Karpas-422 (cell line): ENCODE measurements at regions not wholly inside any gene's neighbourhood (a gene's known extent, or its start where the extent isn't known, plus 50 kb on each side); places are given as distances from the start of the nearest gene placed in this dataset.

Experiments
- DNase-seq: peaks from one replicate; pipeline ENCODE4 v3.0.0-alpha.2; 2015
- H2AFZ ChIP-seq: fragments of 200-600 bp; sonication (generic); 2 replicates; pipeline ENCODE4 v1.6.1; 2014; ENCODE audit warnings: antibody characterized with exemption, low read length, mixed read lengths
- H3K27ac ChIP-seq: fragments of 200-600 bp; sonication (generic); 2 replicates; pipeline ENCODE4 v1.5.1; 2014; ENCODE audit warnings: mild to moderate bottlenecking, low read length, moderate library complexity
- H3K27me3 ChIP-seq: fragments of 200-600 bp; sonication (generic); 2 replicates; pipeline ENCODE4 v1.6.1; 2014; ENCODE audit warnings: low read length, mixed read lengths
- H3K36me3 ChIP-seq: fragments of 200-600 bp; sonication (generic); 2 replicates; pipeline ENCODE4 v1.6.1; 2014; ENCODE audit warnings: low read length, mixed read lengths; ENCODE audit not compliant: insufficient read depth
- H3K4me1 ChIP-seq: fragments of 200-600 bp; sonication (generic); 2 replicates; pipeline ENCODE4 v1.6.1; 2014; ENCODE audit warnings: mild to moderate bottlenecking, low read length, mixed read lengths
- H3K4me2 ChIP-seq: fragments of 200-600 bp; sonication (generic); 2 replicates; pipeline ENCODE4 v1.6.1; 2014; ENCODE audit warnings: low read length, low read depth, mild to moderate bottlenecking; ENCODE audit not compliant: poor library complexity, severe bottlenecking
- H3K4me3 ChIP-seq: fragments of 200-600 bp; sonication (generic); 2 replicates; pipeline ENCODE4 v1.5.1; 2014; ENCODE audit warnings: mild to moderate bottlenecking, antibody characterized with exemption, low read length, mixed read lengths
- H3K79me2 ChIP-seq: fragments of 200-600 bp; sonication (generic); 2 replicates; pipeline ENCODE4 v1.6.1; 2014; ENCODE audit warnings: mild to moderate bottlenecking, low read length, mixed read lengths
- H3K9ac ChIP-seq: fragments of 200-600 bp; sonication (generic); 2 replicates; pipeline ENCODE4 v1.6.0; 2014; ENCODE audit warnings: low read length
- H3K9me2 ChIP-seq: fragments of 200-600 bp; sonication (generic), shearing (Covaris generic); replicated peaks from 2 replicates; pipeline ENCODE4 v1.6.0; 2014; ENCODE audit warnings: mild to moderate bottlenecking, low read length, moderate library complexity; ENCODE audit not compliant: insufficient read depth
- H3K9me3 ChIP-seq: fragments of 300-700, 200-600 bp; sonication (generic); 2 replicates; pipeline ENCODE4 v1.6.1; 2014; ENCODE audit warnings: low read length, mixed read lengths
- H4K20me1 ChIP-seq: fragments of 200-600 bp; sonication (generic); 2 replicates; pipeline ENCODE4 v1.6.1; 2014; ENCODE audit warnings: mild to moderate bottlenecking, antibody characterized with exemption, low read length, low read depth; ENCODE audit not compliant: insufficient read depth

DNA sequence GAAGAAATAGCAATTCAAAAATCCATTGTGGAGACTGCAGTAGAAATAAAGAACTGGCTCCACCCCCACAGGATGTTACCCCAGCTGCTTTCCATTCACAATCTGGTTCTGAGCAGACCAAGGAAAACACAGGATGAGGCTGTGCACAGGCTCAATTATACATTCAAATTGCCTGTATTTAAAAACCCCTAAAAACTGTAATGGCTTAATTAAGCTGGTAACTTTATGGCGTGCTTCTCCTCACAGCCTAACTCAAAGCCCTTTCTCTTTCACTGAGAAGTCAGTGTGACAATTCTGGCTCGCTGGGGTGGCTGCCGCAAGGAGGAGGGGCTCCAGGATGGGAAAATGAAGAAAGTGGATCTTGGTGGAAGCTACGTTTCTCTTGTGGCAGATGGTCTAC is 1191.1 kb downstream of the SORCS1 start:
- Histone ChIP-seq H3K4me1 (no peaks in the 10 kb centered on the region), H3K4me2 (no peak overlapping the region), H3K9ac (no peak overlapping the region), H3K36me3 (no peaks in the 10 kb centered on the region), H3K27me3 (no peaks in the 10 kb centered on the region), H3K9me2 (no peaks in the 10 kb centered on the region), H3K79me2 (no peaks in the 10 kb centered on the region), H3K27ac (no peak overlapping the region), H4K20me1 (no peaks in the 10 kb centered on the region), H3K4me3 (no peak overlapping the region), H3K9me3 (0 out of 2 replicates have a peak, but pooled peaks cover 9% of the 10 kb centered on the region), H2AFZ (no peak overlapping the region)
- DNase-seq, result no peak

GRCh38 chr10:105971460-105971859 is 1193.0 kb downstream of the SORCS1 start:
- no peaks in the 10 kb centered on the region for H3K79me2 ChIP-seq
- H3K36me3 ChIP-seq, result no peaks in the 10 kb centered on the region
- H3K9me2 ChIP-seq, result no peaks in the 10 kb centered on the region
- DNase-seq, result no peak
- H3K4me1 ChIP-seq, result no peaks in the 10 kb centered on the region
- H3K9me3 ChIP-seq, result peaks cover 8% of the 10 kb centered on the region; the same call in 1 of the 2 replicates
- no peak overlapping the region for H3K4me2 ChIP-seq
- H4K20me1 ChIP-seq, result no peaks in the 10 kb centered on the region
- no peak overlapping the region for H3K9ac ChIP-seq
- H3K27ac ChIP-seq, result no peak overlapping the region
- no peak overlapping the region for H3K4me3 ChIP-seq
- no peak overlapping the region for H2AFZ ChIP-seq
- no peaks in the 10 kb centered on the region for H3K27me3 ChIP-seq

GRCh38 chr10:105969884-105970377 is 1194.6 kb downstream of the SORCS1 start:
- Histone ChIP-seq H4K20me1 (no peaks in the 10 kb centered on the region), H3K27me3 (no peaks in the 10 kb centered on the region), H3K4me2 (no peak overlapping the region), H3K4me3 (no peak overlapping the region), H3K9me3 (peaks cover 8% of the 10 kb centered on the region; the same call in 1 of the 2 replicates), H3K9ac (no peak overlapping the region), H3K4me1 (no peaks in the 10 kb centered on the region), H3K9me2 (no peaks in the 10 kb centered on the region), H3K79me2 (no peaks in the 10 kb centered on the region), H3K27ac (no peak overlapping the region), H3K36me3 (no peaks in the 10 kb centered on the region), H2AFZ (no peak overlapping the region)
- no peak for DNase-seq

GRCh38 chr10:105968666-105969065 is 1195.8 kb downstream of the SORCS1 start:
- H3K9me3 ChIP-seq, result peaks cover 8% of the 10 kb centered on the region; the same call in 1 of the 2 replicates
- no peak overlapping the region for H3K27ac ChIP-seq
- no peaks in the 10 kb centered on the region for H4K20me1 ChIP-seq
- no peaks in the 10 kb centered on the region for H3K79me2 ChIP-seq
- no peak overlapping the region for H2AFZ ChIP-seq
- H3K27me3 ChIP-seq, result no peaks in the 10 kb centered on the region
- no peaks in the 10 kb centered on the region for H3K9me2 ChIP-seq
- H3K9ac ChIP-seq, result no peak overlapping the region
- H3K4me3 ChIP-seq, result no peak overlapping the region
- no peak overlapping the region for H3K4me2 ChIP-seq
- H3K4me1 ChIP-seq, result no peaks in the 10 kb centered on the region
- no peak for DNase-seq
- H3K36me3 ChIP-seq, result no peaks in the 10 kb centered on the region

GRCh38 chr10:105967256-105967655 is 1197.2 kb downstream of the SORCS1 start:
- Histone ChIP-seq H3K9me2 (no peaks in the 10 kb centered on the region), H3K9me3 (peaks cover 8% of the 10 kb centered on the region; the same call in 1 of the 2 replicates)
- DNase-seq, result no peak

DNA sequence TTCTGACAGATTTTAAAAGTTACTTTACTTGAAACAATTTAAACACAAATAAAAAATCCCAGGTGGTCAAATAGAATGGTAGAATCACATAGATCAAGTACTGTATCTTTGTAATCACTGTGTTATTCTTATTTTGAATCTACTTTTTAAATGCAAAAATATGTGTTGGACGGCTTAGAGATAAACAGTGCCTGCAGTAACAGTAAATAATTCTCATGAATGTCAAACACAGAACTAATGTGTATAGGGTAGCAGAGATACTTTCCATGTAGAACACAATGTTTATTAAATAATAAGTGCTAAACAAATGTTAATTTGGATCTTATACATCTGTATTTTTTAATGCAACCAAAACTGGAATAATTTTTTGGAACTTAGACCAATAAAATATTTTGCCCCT is 1199.4 kb downstream of the SORCS1 start:
- no peaks in the 10 kb centered on the region for H3K79me2 ChIP-seq
- H3K9ac ChIP-seq, result no peak overlapping the region
- H3K4me3 ChIP-seq, result no peak overlapping the region
- no peaks in the 10 kb centered on the region for H4K20me1 ChIP-seq
- peaks cover 8% of the 10 kb centered on the region; the same call in 1 of the 2 replicates for H3K9me3 ChIP-seq
- no peaks in the 10 kb centered on the region for H3K27me3 ChIP-seq
- no peak for DNase-seq
- no peak overlapping the region for H3K4me2 ChIP-seq
- H3K36me3 ChIP-seq, result no peaks in the 10 kb centered on the region
- no peaks in the 10 kb centered on the region for H3K4me1 ChIP-seq
- H2AFZ ChIP-seq, result no peak overlapping the region
- no peak overlapping the region for H3K27ac ChIP-seq
- no peaks in the 10 kb centered on the region for H3K9me2 ChIP-seq

More at GRCh38 chr10:105967256-105967655, 1197.2 kb downstream of the SORCS1 start:
- Histone ChIP-seq H3K9ac (no peak overlapping the region), H3K27me3 (no peaks in the 10 kb centered on the region), H3K27ac (no peak overlapping the region), H2AFZ (no peak overlapping the region), H3K4me1 (no peaks in the 10 kb centered on the region), H3K79me2 (no peaks in the 10 kb centered on the region), H3K36me3 (no peaks in the 10 kb centered on the region), H4K20me1 (no peaks in the 10 kb centered on the region), H3K4me3 (no peak overlapping the region), H3K4me2 (no peak overlapping the region)

DNA sequence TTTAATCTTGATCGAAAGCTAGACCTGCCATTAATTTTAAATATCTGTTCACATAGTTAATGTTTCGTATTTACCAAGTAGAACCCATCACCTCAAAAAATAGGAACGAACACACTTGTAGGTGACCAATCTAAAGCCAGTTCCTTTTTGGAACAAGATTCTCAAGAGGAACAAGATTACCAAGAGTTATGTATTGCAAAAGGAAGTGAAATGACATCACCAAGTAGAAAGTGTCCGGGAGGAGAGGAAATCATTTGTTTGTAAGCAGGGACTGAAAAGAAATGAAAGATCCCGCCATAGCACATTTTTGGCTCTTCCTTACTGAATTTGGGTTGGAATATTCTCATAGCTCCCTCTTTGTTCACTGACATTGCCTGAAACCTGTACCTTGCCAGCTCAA is 1200.5 kb downstream of the SORCS1 start:
- Histone ChIP-seq H3K27ac (no peak overlapping the region), H3K27me3 (no peaks in the 10 kb centered on the region), H3K4me2 (no peak overlapping the region), H3K4me3 (no peak overlapping the region), H2AFZ (no peak overlapping the region), H3K4me1 (no peaks in the 10 kb centered on the region), H3K9me3 (peaks cover 2% of the 10 kb centered on the region; the same call in 1 of the 2 replicates), H3K79me2 (no peaks in the 10 kb centered on the region), H3K36me3 (no peaks in the 10 kb centered on the region), H3K9me2 (no peaks in the 10 kb centered on the region), H3K9ac (no peak overlapping the region), H4K20me1 (no peaks in the 10 kb centered on the region)
- no peak for DNase-seq

GRCh38 chr10:105963334-105963884 is 1201.1 kb downstream of the SORCS1 start:
- no peak overlapping the region for H3K4me2 ChIP-seq
- H3K9me2 ChIP-seq, result no peaks in the 10 kb centered on the region
- no peaks in the 10 kb centered on the region for H3K27me3 ChIP-seq
- H3K4me1 ChIP-seq, result no peaks in the 10 kb centered on the region
- no peaks in the 10 kb centered on the region for H4K20me1 ChIP-seq
- H3K79me2 ChIP-seq, result no peaks in the 10 kb centered on the region
- no peaks in the 10 kb centered on the region; the same call in 1 of the 2 replicates for H3K9me3 ChIP-seq
- H2AFZ ChIP-seq, result no peak overlapping the region
- H3K4me3 ChIP-seq, result no peak overlapping the region
- H3K36me3 ChIP-seq, result no peaks in the 10 kb centered on the region
- no peak overlapping the region for H3K9ac ChIP-seq
- DNase-seq, result no peak
- no peak overlapping the region for H3K27ac ChIP-seq
